ENCODE measurements at regions not wholly inside any gene's neighbourhood (a gene's known extent, or its start where the extent isn't known, plus 50 kb on each side); places are given as distances from the start of the nearest gene placed in this dataset.

DNA sequence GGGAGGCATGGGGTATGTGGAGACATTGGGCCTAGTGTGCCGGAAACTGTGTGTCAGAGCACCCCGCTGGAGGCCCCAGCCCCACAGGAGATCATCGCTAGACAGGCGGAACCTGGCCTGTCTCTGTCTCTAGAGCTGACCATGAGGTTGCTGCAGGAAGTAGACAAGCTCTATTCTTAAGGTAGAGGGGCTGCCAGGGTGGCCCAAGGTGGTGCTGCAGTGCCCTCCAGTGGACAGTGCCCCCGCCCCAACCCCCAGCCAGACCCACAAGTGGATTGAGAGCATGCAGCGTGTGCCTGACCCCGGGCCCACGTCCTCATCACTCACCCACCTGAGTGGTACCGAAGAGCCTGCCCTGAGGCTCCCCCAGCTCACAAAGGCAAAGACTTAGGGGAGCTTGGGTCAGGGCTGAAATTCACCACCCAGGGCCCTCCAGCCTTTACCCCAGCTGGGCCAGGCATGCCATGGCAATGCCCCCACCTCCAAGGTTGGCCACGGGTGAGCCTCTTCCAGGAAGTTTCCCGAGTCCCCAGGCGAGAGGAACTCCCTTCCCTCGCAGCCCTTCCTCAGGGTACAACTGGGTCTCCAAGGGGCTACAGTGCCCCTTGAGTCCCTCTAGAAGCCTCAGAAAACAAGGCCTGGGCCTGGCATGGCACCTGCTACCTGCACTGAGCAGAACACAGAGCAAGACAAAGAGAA lies 155.0 kb downstream of the TTC32 start:
- FAIRE-seq: no peak

DNA sequence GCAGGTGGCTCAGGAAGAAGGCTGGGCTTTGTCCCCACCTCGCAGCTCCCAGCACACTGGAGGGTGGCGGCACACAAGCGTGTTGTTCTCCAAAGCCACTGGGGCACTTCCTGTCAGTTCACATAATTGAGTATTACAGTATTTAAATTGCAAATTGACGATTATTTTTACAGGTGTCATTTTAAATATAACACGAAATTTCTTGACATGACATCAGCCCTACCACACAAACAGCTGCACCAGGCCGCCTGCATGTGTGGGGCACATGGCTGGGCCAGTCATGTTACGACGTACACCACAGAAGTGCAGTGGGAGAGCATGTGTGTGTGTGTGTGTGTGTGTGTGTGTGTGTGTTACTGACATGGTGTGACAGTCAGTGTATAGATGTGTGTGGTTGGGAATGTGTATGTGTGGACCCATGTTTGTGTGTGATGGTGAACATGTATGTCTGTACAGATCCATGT lies 155.6 kb downstream of the TTC32 start:
- no peak for FAIRE-seq

DNA sequence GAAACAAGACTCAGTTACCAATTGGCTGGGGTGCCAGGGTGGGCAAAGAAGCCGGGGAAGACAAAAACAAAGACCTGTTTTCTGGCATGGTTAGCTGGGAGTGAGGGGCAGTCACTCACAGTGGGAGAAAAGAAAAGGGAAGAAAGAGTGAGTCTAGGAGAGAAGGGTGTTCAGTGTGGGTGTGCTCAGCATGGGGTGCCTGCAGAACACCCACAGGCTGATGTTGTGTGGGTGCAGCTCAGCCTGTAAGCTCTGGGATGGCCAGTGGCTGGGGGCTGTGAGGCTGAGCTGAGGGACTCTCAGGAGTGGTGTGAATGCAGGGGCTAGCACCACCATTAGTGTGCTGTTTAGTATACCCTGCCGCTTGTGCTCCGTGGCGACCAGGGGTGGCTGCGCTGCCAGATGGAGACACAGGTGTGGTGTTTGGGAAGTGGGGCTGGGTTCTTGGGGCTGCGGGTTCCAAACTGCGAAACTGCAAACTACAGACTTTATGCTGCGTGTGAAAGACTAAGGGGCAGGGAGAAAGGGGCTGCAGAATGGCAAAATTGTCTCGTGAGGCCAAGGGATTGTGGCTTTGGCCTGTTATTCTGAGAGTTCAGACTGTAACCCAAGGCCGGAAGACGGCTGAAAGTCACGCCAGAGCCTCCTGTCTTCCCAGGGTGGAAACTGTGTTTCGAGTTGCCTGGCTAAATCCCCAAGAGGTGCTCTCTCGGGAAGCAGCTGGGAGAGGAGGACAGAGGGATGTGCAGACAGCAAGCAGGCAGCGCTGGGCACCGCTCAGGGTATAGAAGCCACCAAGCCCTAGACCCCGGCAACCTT lies 156.3 kb downstream of the TTC32 start:
- no peak for FAIRE-seq

DNA sequence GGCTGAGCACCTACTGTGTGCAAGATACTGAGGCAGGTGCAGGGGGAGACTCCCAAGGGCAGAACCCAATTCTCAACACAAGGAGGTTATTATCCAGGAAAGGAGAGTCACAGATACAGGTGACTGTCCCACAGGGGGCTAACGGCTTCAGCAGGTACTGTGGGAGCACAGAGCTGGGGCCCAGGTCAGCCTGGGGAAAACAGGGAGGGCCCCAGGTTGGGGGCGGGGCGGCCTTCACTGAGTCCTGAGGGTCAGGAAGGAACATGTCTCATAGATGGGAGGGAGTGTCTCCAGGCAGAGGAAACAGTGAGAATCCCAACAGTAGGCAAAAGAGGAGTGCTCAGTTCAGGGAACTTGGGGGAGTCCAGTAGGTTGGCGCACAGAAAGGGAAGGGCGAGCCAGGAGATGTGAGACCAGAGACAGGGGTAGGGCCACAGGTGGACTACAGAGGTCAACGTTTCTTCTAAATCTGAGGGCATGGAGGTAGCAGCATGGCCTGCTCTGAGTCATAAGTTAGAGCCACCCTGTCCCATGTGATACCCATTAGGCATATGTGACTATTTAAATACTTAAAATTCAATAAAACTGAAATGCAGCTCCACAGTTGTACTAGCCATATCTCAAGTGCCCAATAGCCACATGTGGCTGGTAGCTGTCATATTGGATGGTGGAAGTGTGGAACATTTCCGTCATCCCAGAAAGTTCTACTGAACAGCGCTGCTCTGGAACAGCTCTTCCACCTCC lies 157.2 kb downstream of the TTC32 start:
- no peak for FAIRE-seq

DNA sequence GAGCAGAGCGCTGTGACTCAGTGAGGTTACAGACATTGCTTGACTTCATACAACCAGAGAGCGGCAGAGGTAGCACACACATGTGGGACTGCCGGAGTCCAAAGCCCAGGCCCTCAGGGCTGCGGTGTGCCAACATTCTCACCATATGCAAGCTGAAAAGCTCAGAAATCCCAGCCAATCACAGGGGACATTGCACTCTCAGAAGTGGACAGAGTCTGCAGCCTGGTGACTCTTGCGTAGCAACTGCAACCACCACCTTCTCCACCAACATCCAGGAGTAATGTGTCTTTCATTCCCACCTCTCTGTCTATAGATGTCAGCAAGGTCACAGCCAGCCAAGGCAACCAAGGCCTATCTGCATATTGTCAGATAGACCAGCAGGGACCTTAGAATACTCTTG lies 158.1 kb downstream of the TTC32 start:
- no peak for FAIRE-seq

DNA sequence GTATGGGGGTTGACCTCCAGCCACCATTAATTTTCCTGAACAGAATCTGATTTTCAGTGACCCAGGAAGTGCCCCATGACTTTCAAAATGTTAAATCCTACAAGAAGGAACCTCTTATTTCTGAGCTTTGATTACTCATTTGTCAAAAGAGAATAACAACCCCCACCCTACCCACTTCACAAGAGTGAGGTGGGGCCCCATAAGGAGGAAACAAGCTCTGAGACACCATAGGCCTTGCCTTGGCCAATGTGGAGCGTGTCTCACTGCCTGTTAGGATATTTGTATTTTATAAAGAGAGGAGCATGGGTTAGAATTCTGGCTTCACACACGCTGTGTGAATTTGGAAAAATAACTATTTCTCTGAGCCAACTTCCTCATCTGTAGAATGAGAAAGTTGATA lies 158.9 kb downstream of the TTC32 start:
- FAIRE-seq: no peak

DNA sequence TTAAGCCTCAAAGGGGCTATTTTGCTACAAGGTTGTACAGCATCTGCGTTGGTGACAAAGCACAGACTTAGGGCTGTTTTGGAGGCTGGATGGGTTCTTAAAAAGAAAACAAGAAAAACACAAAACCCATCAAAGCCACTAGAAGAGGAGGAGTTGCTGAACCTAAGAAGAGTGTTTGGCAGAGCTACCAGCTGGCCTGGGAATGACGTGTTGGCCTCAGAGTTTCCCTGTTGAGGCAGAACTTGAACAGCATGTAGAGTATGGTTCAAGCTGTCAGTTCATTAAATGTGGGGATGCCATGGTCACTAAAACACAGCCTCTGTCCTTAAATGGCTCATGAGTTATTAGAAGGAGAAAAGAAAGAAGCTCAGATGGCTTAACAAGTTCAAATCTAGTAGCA lies 162.5 kb downstream of the TTC32 start:
- no peak for FAIRE-seq

DNA sequence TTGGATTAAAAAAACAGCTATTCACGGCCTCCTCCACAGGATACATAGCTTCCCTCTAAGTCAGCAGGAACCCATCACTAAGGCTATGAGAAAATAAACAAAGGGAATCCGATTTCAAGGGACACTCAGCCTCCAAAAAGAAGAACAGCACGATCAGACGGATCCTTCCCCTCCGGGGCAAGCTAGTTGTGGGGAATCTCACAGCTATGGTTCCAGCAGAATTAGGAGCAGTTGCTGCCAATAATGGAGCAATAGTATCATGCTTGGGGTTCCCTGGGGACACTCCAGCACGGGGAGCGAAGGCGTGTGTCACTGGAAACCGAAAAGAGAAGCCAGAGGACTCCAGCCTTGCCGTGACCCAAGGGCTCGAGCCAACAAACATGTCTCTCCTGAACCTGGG lies 163.1 kb downstream of the TTC32 start:
- no peak for FAIRE-seq

DNA sequence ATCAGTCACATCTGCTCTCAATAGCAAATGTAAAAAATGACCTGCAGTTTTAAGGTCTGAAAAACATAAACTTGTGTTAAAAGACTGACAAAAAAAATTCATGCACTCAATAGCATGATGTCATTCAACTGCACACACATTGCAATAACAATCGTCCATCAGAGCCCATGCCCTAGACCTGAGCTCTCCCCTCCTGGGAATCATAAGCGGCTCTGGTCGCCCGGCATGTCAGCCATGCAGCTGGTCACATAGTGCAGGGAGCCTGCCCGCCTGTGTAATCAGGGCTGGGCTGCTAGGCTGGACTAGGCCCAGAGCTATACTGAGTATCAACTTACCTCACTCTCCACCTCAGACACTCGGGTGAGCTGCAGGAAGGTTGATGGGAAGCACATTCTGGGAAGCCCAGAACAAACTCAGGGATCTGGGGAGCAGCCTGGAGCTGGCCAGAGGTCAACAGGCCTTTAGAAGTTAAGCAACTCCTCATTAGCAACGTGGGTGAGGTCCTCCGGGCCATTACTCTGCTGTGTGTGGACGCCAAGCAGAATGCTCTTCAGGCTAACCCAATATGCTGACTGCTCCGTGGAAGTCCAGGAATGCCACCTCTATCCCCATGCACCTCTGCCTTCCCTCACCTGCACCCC lies 165.5 kb downstream of the TTC32 start:
- FAIRE-seq: no peak

DNA sequence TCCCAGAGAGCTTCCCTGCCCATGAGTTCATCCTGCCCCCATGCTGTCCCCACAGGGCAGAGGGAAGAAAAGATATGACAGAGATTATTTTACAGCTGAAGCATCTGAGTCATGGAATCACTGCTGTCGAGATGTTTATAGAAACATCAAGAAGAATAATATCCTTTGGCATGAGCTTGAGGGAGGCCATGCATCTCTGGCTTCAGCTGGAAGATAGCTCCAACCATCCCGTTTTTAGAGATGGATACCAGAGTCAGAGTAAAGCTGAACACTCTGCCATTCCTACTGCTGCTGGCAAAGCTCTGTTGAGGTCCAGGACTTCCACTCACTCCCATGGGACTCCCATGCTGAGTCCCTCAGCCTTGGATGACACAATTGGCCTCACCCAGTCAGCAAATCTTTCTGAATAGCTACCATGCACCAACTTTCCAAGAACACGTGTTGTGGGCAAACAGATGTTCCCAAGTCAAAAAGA lies 167.8 kb downstream of the TTC32 start:
- FAIRE-seq: no peak

DNA sequence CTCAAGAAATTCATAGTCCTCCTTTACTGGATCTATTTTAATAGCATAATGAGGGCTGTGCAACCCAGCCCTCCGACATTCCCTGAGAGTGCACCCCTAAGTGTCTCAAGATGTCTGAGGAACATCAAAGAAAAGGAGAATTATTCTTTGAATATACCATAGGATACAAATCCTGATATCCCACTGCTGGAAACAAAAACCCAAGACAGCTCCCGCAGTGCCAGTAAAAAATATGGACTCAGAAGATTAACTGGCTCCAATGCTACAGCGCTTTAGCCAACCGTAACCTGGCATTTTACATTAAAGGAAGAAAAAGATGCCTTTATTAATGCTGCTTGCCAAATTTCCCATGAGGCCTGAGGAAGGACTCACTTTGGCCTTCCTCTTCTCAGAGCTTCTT lies 168.4 kb downstream of the TTC32 start:
- FAIRE-seq: no peak

DNA sequence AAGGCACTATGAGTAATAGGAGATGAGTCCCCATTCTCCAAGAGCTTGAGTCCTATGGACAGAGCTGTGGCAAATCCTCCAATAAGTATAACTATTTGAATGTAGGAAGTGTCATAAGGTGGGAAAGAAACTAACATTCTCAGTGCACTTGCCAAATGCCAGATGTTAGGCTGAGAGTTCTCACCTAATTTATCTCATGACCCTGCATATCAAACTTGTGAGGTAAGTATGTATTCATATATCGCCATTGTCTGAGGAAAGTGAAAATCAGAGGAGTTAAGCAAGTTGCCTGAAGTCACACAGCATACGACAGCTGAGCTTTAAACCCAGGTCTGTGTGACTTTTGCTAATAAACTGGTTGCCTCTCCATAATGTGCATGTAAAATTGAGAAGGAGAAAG lies 169.5 kb downstream of the TTC32 start:
- FAIRE-seq: no peak

DNA sequence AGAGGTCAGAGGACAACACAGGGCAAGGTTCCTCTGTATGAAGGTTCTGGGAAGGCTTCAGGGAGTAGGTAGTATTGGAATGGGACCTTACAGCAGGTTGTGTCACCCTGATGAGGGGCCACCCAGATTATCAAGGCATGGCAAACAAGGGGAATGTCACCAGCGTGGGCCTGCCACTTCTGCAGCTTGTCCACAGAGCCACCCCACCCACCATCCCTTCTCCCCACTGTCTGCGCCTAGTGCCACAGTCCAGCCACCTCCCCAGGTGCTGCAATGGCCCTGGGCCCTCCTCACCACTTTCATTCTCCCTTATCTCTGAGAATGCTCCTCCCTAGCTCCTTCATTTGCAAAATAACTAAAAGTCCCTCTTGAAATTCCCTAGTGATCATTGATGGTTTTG lies 170.3 kb downstream of the TTC32 start:
- no peak for FAIRE-seq

DNA sequence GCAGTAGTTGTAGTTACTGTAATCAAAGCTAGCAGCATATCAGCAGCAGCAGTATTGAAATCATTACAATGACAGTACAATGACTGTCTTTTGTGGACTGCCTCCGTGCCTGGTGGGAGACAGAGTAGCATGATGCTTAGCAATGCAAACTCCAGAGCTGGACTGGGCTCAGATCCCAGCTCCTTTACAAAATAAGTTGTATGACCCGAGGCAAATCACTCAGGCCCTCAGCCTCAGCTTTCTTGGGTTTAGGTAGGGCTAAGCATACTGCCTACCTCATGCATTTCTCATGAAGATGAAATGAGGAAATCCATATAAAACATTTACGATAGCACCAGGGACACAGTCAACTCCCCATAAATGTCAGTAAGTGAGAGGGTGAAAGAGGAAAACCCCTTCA lies 170.7 kb downstream of the TTC32 start:
- no peak for FAIRE-seq

DNA sequence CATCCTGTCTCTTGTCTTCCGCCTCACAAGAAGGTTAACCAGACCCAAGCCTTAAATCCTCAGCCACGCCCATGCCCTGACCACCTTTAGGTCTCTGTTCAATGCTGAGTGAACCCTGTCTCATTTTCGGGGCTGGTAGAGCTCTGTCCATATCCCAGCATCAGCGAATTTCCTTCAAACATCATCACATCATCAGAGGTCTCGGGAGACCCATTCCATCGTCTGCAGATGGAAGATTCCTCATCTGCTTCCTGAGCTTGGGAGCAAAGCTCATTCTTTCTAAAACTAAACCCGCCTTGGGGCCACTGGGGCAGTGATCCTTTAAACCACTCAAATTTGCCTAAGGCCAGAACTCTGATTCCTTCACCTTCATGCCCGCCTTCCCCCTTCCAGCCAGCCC lies 173.7 kb downstream of the TTC32 start:
- FAIRE-seq: no peak

DNA sequence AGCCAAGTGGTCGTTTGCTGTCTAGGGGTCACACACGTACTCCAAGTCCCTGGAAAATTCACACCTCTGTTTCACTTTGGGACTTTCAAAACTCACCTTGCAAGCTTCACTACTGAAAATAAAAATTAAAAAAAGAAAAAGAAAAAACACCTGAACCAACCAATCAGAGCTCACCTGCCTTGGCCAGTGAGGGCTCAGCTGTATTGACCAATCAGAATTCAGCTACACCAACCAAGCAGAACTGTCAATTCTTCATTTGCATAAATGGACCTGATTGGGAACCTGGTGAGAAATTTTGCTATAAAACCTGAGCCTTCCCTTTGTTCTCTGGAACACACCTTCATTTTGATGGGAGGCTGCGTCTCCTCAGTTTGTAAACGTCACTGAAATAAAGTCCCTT lies 176.4 kb downstream of the TTC32 start:
- FAIRE-seq: no peak

DNA sequence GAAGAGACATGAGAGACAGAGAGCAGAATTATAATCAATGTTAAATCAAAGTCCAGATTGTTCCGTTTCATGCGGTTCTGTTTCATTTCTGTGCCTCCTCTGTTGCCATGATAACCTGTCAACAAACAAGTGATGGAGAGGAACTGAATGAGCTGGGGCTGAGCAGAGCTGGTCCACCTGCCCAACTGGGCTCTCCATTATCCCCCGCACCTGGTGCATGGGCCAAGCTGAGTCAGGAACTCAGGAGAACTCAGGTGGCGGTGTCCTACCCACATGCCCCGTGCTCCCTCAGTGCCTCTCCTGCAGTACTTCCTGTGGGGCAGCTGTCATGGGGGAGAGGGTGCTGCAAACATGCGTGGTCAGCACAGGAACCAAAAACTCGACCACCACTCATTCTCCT lies 178.8 kb downstream of the TTC32 start:
- FAIRE-seq: no peak

DNA sequence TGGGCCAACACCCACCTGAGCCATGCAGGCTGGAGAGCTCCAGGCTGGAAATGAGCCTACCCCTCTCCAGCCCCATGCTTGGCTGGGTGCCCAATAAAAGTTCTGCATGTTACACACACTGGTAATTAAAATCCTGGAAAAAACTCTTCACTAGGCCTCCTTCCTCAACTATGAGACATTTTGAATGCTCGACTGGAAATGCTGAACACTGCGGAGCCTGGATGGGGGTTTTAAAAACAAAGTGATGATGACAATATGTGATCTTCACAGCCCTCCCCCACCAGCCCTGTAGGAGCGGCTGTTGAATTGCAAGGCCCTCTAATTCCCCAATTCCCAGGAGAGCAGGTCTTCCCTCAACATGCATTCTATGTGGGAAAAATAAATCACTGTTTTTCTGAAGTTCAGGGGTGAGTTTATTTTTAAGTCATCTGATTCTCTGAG lies 179.2 kb downstream of the TTC32 start:
- FAIRE-seq: no peak

DNA sequence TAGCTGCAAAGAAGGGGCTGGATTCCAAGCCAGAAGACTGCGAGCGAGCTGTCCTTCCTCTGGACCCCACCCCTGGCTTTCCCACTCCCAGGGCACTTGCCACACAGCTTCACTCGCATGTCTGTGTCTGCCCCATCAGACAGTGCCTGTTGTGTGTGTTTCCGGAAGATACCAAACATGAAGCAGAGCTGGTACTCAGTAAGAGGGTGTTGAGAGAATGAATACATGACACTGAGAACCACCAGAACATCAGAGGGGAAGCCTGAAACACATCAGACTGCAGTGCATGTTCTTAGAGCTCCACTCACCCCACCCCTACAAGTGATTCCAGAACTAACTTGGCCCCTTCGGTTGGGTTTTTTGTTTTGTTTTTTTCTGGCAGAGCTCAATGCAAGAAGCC lies 181.5 kb downstream of the TTC32 start:
- no peak for FAIRE-seq

DNA sequence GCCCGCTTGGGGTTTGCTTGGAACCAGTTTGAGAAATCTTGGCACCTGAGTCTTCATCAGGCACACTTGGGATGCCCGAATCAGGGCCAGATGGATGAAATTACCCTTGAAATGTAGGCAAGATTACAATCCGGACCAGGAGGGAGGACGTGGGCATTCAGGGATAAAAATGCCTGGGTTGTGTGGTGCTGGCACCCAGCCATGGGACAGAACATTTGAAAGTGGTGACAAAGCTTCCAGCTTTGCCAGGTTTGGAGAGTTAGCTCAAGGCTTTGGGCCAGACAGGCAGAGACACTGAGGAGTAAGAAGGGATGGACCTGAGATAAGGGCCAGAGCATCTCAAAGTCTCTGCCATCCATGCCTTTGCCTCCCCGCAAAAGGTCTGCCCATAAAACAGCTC lies 182.2 kb downstream of the TTC32 start:
- no peak for FAIRE-seq

DNA sequence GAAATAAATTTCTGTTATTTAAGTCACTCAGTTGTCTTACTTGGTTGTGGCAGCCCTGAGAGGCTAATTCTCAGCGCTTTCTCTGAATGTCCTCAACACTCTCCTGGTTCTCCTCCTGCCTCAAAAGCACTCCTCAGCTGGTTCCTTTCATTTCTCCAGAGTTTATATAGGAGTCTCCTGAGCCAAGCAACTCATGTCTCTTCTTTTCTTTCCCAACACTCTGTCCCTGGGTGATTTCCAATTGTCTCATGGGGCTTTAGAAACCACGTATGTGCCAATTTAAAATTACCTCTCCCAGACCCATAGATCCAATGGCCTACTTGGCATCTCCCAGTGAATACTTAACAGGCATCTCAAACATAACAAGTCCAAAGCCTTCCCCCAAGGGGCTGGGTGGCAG lies 184.3 kb downstream of the TTC32 start:
- no peak for FAIRE-seq

DNA sequence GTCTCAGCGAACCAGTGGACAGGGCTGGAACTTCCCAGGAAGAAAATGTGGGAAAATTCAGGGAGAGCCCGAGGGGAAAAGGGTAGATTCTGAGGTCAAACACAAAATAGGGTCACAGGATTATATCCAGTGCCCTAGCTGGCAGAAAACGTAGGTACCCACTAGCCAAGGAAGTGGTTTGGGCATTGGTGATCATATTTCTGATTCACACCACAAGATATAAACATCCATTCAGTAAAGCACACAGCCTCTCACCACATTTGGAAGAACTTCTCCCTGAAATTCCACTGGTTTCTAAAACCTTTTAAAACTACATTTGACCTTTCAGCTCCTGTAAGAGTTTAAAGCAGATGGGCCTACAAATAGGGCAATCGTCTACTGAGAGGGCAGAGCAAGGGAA lies 186.9 kb downstream of the TTC32 start:
- FAIRE-seq: no peak

DNA sequence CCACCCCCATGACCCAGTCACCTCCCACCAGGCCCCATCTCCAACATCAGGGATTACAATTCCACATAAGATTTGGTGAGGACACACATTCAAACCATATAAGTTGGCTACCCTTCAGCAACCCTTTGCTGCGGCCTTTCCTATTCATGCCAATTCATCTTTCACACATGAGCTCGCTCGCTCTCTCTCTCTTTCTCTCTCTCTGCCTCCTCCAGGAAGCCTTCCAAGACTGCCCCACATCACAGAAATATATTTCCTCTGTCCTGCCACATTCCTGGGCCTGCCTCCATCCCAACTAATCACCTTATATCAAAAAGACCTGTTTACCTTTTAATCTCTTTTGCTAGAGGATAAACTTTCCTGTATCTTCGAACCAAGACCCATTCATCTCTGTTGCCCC lies 188.9 kb downstream of the TTC32 start:
- FAIRE-seq: no peak

All from A204.1 (cell line).